Uterus (tissue), 2 donors: ENCODE measurements at regions not wholly inside any gene's neighbourhood (a gene's known extent, or its start where the extent isn't known, plus 50 kb on each side); places are given as distances from the start of the nearest gene placed in this dataset.

Experiments
- CTCF ChIP-seq, 4 experiments: fragments of 200-600 bp in 2 of 4; fragments of 450-650 bp in 2 of 4; sonication (generic) in 2 of 4; IDR thresholded peaks; one replicate each; pipeline ENCODE4 v1.5.1; 2016 to 2019; ENCODE audit warnings: antibody characterized with exemption in 4 of 4, mild to moderate bottlenecking in 2 of 4, moderate library complexity in 1 of 4
- POLR2A ChIP-seq, 2 donors: fragments of 450-650 bp; IDR thresholded peaks; one replicate each; pipeline ENCODE4 v1.6.1; 2016; ENCODE audit warnings: antibody characterized with exemption in 2 of 2, mild to moderate bottlenecking in 1 of 2, moderate library complexity in 1 of 2

GRCh38 chrX:131617182-131617581, 73.3 kb downstream of the OR13H1 start:
- TF ChIP-seq CTCF (IDR thresholded peaks at IDR 0.05), result no peak
- TF ChIP-seq POLR2A (IDR thresholded peaks at IDR 0.05), result no peak
